CD4-positive, alpha-beta T cell (primary cell): ENCODE measurements at regions not wholly inside any gene's neighbourhood (a gene's known extent, or its start where the extent isn't known, plus 50 kb on each side); places are given as distances from the start of the nearest gene placed in this dataset.
A peak's percentile ranks its signal among the peaks of the same experiment; 100 is the strongest.

ENCODE experiments used
- ATAC-seq: fragments of 200-7000 bp; cut with Tn5 transposase; one replicate; pipeline ENCODE4 v1.10.0; 2022; ENCODE audit warnings: mild to moderate bottlenecking; ENCODE audit not compliant: poor library complexity
- CTCF ChIA-PET: fragments of 350-600 bp; sonication (Branson Sonifier 250); formaldehyde crosslinking; loops from one replicate; lab custom pipeline; 2021; ENCODE audit warnings: antibody characterized with exemption, inconsistent platforms; lab: Charles Lee
- POLR2A ChIA-PET: fragments of 350-600 bp; sonication (Branson Sonifier 250); formaldehyde crosslinking; loops from one replicate; lab custom pipeline; 2021; ENCODE audit warnings: antibody characterized with exemption, inconsistent platforms; lab: Charles Lee
- DNase-seq, 14 experiments: peaks; one replicate each; pipeline ENCODE4 v3.0.0-alpha.2; 2013 to 2020; ENCODE audit warnings: mixed read lengths in 2 of 14
- H3K27ac ChIP-seq, 2 donors: one replicate each; pipeline versions ENCODE4 v1.5.1 to v1.7.0; 2013; ENCODE audit warnings: low read length in 2 of 2, low read depth in 1 of 2, mild to moderate bottlenecking in 1 of 2
- H3K27me3 ChIP-seq, 2 experiments: 1 replicate in 1 of 2; 2 replicates in 1 of 2; pipeline versions ENCODE4 v1.6.1 to v1.7.0; 2013; ENCODE audit warnings: low read length in 2 of 2, control low read depth in 1 of 2, mild to moderate bottlenecking in 1 of 2, moderate library complexity in 1 of 2; ENCODE audit not compliant: insufficient read depth in 2 of 2, control insufficient read depth in 1 of 2
- H3K36me3 ChIP-seq: one replicate; pipeline ENCODE4 v1.6.1; 2013; ENCODE audit warnings: low read length, control low read depth; ENCODE audit not compliant: insufficient read depth
- H3K4me1 ChIP-seq: one replicate; pipeline ENCODE4 v1.6.1; 2013; ENCODE audit warnings: low read length, control low read depth; ENCODE audit not compliant: insufficient read depth
- H3K4me3 ChIP-seq: one replicate; pipeline ENCODE4 v1.5.1; 2013; ENCODE audit warnings: mild to moderate bottlenecking, low read length, moderate library complexity
- H3K9me3 ChIP-seq, 2 experiments: 1 replicate in 1 of 2; 2 replicates in 1 of 2; pipeline versions ENCODE4 v1.6.1 to v1.7.0; 2013; ENCODE audit warnings: low read length in 2 of 2, mild to moderate bottlenecking in 2 of 2, control low read depth in 1 of 2, moderate library complexity in 1 of 2; ENCODE audit not compliant: control insufficient read depth in 1 of 2, insufficient read depth in 1 of 2
- H3K27ac Mint-ChIP-seq: one replicate; pipeline ENCODE4 v1.8.0; 2020; ENCODE audit warnings: mixed read lengths
- H3K27me3 Mint-ChIP-seq: one replicate; pipeline ENCODE4 v1.8.0; 2021; ENCODE audit warnings: mixed read lengths
- H3K36me3 Mint-ChIP-seq: one replicate; pipeline ENCODE4 v1.8.0; 2021; ENCODE audit warnings: low read depth, mixed read lengths
- H3K4me1 Mint-ChIP-seq: one replicate; pipeline ENCODE4 v1.8.0; 2021; ENCODE audit warnings: low read depth, mixed read lengths
- H3K4me3 Mint-ChIP-seq: one replicate; pipeline ENCODE4 v1.8.0; 2020; ENCODE audit warnings: mild to moderate bottlenecking, mixed read lengths
- H3K9me3 Mint-ChIP-seq: one replicate; pipeline ENCODE4 v1.8.0; 2020; ENCODE audit warnings: mixed read lengths
- CTCF ChIP-seq: fragments of 200-600 bp; IDR thresholded peaks from one replicate; pipeline ENCODE4 v1.8.0; 2022; ENCODE audit warnings: antibody characterized with exemption, mild to moderate bottlenecking
- intact Hi-C, 2 experiments: fragments of 100-400 bp; cut with DNase I in 1 of 2; cut with micrococcal nuclease in 1 of 2; formaldehyde crosslinking; loops; one replicate each; pipeline versions ENCODE4 v1.15.1 to v1.9.0; 2023 to 2025; cut with DNase I, micrococcal nuclease

GRCh38 chr2:196238836-196239380 is 67.5 kb upstream of the STK17B start:
- peaks cover 83% of the 10 kb centered on the region for H3K4me1 Mint-ChIP-seq
- no peaks in the 10 kb centered on the region for H3K36me3 Mint-ChIP-seq
- H3K9me3 Mint-ChIP-seq = no peaks in the 10 kb centered on the region
- ChIA-PET POLR2A (interaction anchor here (0.9 to 5.7 kb wide), 22 partner anchors 9 to 87 kb away, joined by 3 to 98 read pairs (median 6); partner anchors contain the start of gene STK17B), CTCF (interaction anchor here (0.8 to 3.5 kb wide), 6 partner anchors 18 to 161 kb away, joined by 3 to 11 read pairs (median 6); no protein-coding TSS in a partner anchor)
- no peak for ATAC-seq
- peak overlapping the region; percentile 95 for H3K27ac Mint-ChIP-seq
- intact Hi-C loops = no loop called here
- H3K4me3 ChIP-seq = no peak overlapping the region
- no peaks in the 10 kb centered on the region for H3K27me3 ChIP-seq
- H3K36me3 ChIP-seq = no peaks in the 10 kb centered on the region
- no peak for TF ChIP-seq CTCF
- no peak for DNase-seq
- H3K4me3 Mint-ChIP-seq = peak overlapping the region; percentile 59
- H3K27ac ChIP-seq = peak overlapping the region in 1 of 2 donors; percentile 76
- peaks cover 67% of the 10 kb centered on the region for H3K4me1 ChIP-seq
- H3K9me3 ChIP-seq = no peaks in the 10 kb centered on the region
- H3K27me3 Mint-ChIP-seq = no peaks in the 10 kb centered on the region

GRCh38 chr2:196239622-196240587 is 68.5 kb upstream of the STK17B start:
- no peaks in the 10 kb centered on the region for H3K27me3 ChIP-seq
- H3K9me3 ChIP-seq = no peaks in the 10 kb centered on the region
- DNase-seq (peak; percentile 57 to 95 (median 73)), ATAC-seq (peak; percentile 80)
- peaks cover 57% of the 10 kb centered on the region for H3K4me1 ChIP-seq
- POLR2A ChIA-PET = interaction anchor here (0.6 to 5.7 kb wide), 28 partner anchors 8 to 162 kb away, joined by 3 to 98 read pairs (median 6); partner anchors contain the start of gene STK17B
- no peaks in the 10 kb centered on the region for H3K36me3 Mint-ChIP-seq
- intact Hi-C loops = loop anchor here (1.0 to 2.0 kb wide), 4 partner anchors 10 to 64 kb away; no protein-coding TSS in a partner anchor
- H3K27me3 Mint-ChIP-seq = no peaks in the 10 kb centered on the region
- H3K27ac Mint-ChIP-seq = peak overlapping the region; percentile 95
- peak overlapping the region; percentile 13 for H3K4me3 ChIP-seq
- CTCF ChIA-PET = interaction anchor here (0.8 to 3.5 kb wide), 9 partner anchors 10 to 171 kb away, joined by 3 to 11 read pairs (median 4); partner anchors contain the start of gene DNAH7
- TF ChIP-seq CTCF = no peak
- no peaks in the 10 kb centered on the region for H3K36me3 ChIP-seq
- no peaks in the 10 kb centered on the region for H3K9me3 Mint-ChIP-seq
- peak overlapping the region; percentile 54 to 76 for H3K27ac ChIP-seq
- H3K4me3 Mint-ChIP-seq = peak overlapping the region; percentile 83
- peaks cover 79% of the 10 kb centered on the region for H3K4me1 Mint-ChIP-seq

DNA sequence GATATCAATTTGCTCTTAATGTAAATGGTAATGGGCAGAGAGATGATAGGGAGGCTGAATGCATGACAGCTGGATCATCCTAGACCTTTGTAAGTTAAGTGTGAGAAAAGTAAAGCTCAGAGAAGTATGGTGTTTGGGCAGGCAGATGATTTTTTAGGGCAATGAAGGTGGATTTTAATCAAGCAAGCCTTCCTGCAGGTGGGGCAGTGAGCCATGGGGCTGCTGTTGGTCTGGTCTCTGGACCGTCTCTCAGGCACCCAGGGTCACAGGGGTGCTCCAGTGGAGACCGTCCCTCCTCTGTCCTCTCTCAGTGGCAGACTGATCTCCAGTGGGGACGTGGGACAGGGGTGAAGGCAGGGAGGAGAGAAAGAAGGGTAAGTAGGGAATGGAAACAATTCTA is 69.8 kb upstream of the STK17B start:
- intact Hi-C loops = loop anchor here in 1 of 2 experiments (2.0 kb wide), 1 partner anchor 36 kb away; no protein-coding TSS in a partner anchor
- Histone ChIP-seq H3K9me3 (no peaks in the 10 kb centered on the region), H3K36me3 (no peaks in the 10 kb centered on the region), H3K4me1 (peaks cover 52% of the 10 kb centered on the region), H3K4me3 (no peak overlapping the region), H3K27me3 (no peaks in the 10 kb centered on the region), H3K27ac (peak overlapping the region; percentile 43 to 51)
- H3K9me3 Mint-ChIP-seq = no peaks in the 10 kb centered on the region
- CTCF ChIA-PET = interaction anchor here (1.2 to 3.5 kb wide), 7 partner anchors 17 to 173 kb away, joined by 3 to 11 read pairs (median 3); partner anchors contain the start of gene DNAH7
- no peaks in the 10 kb centered on the region for H3K36me3 Mint-ChIP-seq
- peaks cover 85% of the 10 kb centered on the region for H3K4me1 Mint-ChIP-seq
- H3K4me3 Mint-ChIP-seq = peak overlapping the region; percentile 26
- H3K27ac Mint-ChIP-seq = peak overlapping the region; percentile 95
- TF ChIP-seq CTCF = no peak
- no peak for ATAC-seq
- POLR2A ChIA-PET = interaction anchor here (0.8 to 5.7 kb wide), 14 partner anchors 8 to 90 kb away, joined by 3 to 98 read pairs (median 6); partner anchors contain the start of gene STK17B
- no peaks in the 10 kb centered on the region for H3K27me3 Mint-ChIP-seq
- no peak for DNase-seq
